ENCODE measurements at regions not wholly inside any gene's neighbourhood (a gene's known extent, or its start where the extent isn't known, plus 50 kb on each side); places are given as distances from the start of the nearest gene placed in this dataset.

- ChIA-PET CTCF (no interaction called here), POLR2A (ENCODE audit: low non-redundant PET) (no interaction called here)
- Histone ChIP-seq H3K4me3 (ENCODE audit: low read depth, low read length, poor library complexity, severe bottlenecking) (no peak overlapping the region), H3K4me1 (ENCODE audit: insufficient read depth, low read length, poor library complexity, severe bottlenecking) (no peaks in the 10 kb centered on the region), H3K36me3 (ENCODE audit: insufficient read depth, low read length, poor library complexity, severe bottlenecking) (no peaks in the 10 kb centered on the region), H3K9me3 (ENCODE audit: low read depth, low read length, poor library complexity, severe bottlenecking) (no peaks in the 10 kb centered on the region), H3K27ac (ENCODE audit: low read depth, low read length, poor library complexity, severe bottlenecking) (no peak overlapping the region), H3K27me3 (replicated peaks; ENCODE audit: insufficient read depth, low read depth, low read length, poor library complexity) (no peaks in the 10 kb centered on the region)
- TF ChIP-seq, protein P1, sequence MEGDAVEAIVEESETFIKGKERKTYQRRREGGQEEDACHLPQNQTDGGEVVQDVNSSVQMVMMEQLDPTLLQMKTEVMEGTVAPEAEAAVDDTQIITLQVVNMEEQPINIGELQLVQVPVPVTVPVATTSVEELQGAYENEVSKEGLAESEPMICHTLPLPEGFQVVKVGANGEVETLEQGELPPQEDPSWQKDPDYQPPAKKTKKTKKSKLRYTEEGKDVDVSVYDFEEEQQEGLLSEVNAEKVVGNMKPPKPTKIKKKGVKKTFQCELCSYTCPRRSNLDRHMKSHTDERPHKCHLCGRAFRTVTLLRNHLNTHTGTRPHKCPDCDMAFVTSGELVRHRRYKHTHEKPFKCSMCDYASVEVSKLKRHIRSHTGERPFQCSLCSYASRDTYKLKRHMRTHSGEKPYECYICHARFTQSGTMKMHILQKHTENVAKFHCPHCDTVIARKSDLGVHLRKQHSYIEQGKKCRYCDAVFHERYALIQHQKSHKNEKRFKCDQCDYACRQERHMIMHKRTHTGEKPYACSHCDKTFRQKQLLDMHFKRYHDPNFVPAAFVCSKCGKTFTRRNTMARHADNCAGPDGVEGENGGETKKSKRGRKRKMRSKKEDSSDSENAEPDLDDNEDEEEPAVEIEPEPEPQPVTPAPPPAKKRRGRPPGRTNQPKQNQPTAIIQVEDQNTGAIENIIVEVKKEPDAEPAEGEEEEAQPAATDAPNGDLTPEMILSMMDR (conservative IDR thresholded peaks at IDR 0.05; ENCODE audit: low read depth, low read length) = no peak
- no peak for TF ChIP-seq EZH2 (IDR thresholded peaks at IDR 0.05; ENCODE audit: borderline replicate concordance, low read depth, low read length, poor library complexity, severe bottlenecking)
- no TSS peak for BruUV-seq (replicated peaks)
- intact Hi-C loops (cut with micrococcal nuclease; ENCODE audit: unreplicated experiment) = no loop called here
- DNase-seq (ENCODE audit: low spot score) = no peak
Observed at GRCh38 chr2:217706095-217706494, 296.7 kb downstream of the TNS1 start.

GRCh38 chr2:217705461-217705860 is 297.3 kb downstream of the TNS1 start:
- ChIA-PET POLR2A (ENCODE audit: low non-redundant PET) (no interaction called here), CTCF (no interaction called here)
- Histone ChIP-seq H3K4me1 (ENCODE audit: insufficient read depth, low read length, poor library complexity, severe bottlenecking) (no peaks in the 10 kb centered on the region), H3K27me3 (replicated peaks; ENCODE audit: insufficient read depth, low read depth, low read length, poor library complexity) (no peaks in the 10 kb centered on the region), H3K27ac (ENCODE audit: low read depth, low read length, poor library complexity, severe bottlenecking) (no peak overlapping the region), H3K4me3 (ENCODE audit: low read depth, low read length, poor library complexity, severe bottlenecking) (no peak overlapping the region), H3K36me3 (ENCODE audit: insufficient read depth, low read length, poor library complexity, severe bottlenecking) (no peaks in the 10 kb centered on the region), H3K9me3 (ENCODE audit: low read depth, low read length, poor library complexity, severe bottlenecking) (no peaks in the 10 kb centered on the region)
- TF ChIP-seq EZH2 (IDR thresholded peaks at IDR 0.05; ENCODE audit: borderline replicate concordance, low read depth, low read length, poor library complexity, severe bottlenecking) = no peak
- TF ChIP-seq, protein P1 (conservative IDR thresholded peaks at IDR 0.05; ENCODE audit: low read depth, low read length) = no peak
- BruUV-seq (replicated peaks) = no TSS peak
- intact Hi-C loops (cut with micrococcal nuclease; ENCODE audit: unreplicated experiment) = no loop called here
- no peak for DNase-seq (ENCODE audit: low spot score)

DNA sequence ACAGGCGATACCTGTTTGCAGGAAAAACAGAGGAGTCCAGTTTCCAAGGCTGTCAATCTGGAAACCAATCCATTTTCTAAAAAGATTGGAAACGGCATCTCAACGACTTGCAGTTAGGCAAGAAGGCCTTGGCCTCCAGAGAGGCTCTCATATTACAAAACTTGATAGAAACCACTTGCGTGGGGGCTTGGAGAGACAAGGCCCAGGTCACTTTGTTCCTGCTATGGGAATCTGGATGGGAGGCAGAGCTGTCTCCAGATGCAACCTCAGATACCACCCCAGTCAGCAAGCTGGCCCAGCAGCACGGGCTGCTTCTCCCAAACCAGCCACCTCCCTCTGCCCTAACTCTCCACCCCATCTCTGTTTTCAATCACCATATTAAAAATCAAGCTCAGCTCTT is 298.8 kb downstream of the TNS1 start:
- Histone ChIP-seq H3K27me3 (replicated peaks; ENCODE audit: insufficient read depth, low read depth, low read length, poor library complexity) (no peaks in the 10 kb centered on the region), H3K27ac (ENCODE audit: low read depth, low read length, poor library complexity, severe bottlenecking) (no peak overlapping the region), H3K4me1 (ENCODE audit: insufficient read depth, low read length, poor library complexity, severe bottlenecking) (no peaks in the 10 kb centered on the region), H3K36me3 (ENCODE audit: insufficient read depth, low read length, poor library complexity, severe bottlenecking) (no peaks in the 10 kb centered on the region), H3K4me3 (ENCODE audit: low read depth, low read length, poor library complexity, severe bottlenecking) (no peak overlapping the region), H3K9me3 (ENCODE audit: low read depth, low read length, poor library complexity, severe bottlenecking) (no peaks in the 10 kb centered on the region)
- POLR2A ChIA-PET (ENCODE audit: low non-redundant PET) = interaction anchor here (0.7 kb wide), 1 partner anchor 24 kb away, joined by 3 read pairs; no protein-coding TSS in a partner anchor
- intact Hi-C loops (cut with micrococcal nuclease; ENCODE audit: unreplicated experiment) = no loop called here
- DNase-seq (ENCODE audit: low spot score) = no peak
- no TSS peak for BruUV-seq (replicated peaks)
- TF ChIP-seq, protein P1 (conservative IDR thresholded peaks at IDR 0.05; ENCODE audit: low read depth, low read length) = no peak
- no peak for TF ChIP-seq EZH2 (IDR thresholded peaks at IDR 0.05; ENCODE audit: borderline replicate concordance, low read depth, low read length, poor library complexity, severe bottlenecking)
- CTCF ChIA-PET = no interaction called here
